HL-60 (cell line): ENCODE measurements at regions not wholly inside any gene's neighbourhood (a gene's known extent, or its start where the extent isn't known, plus 50 kb on each side); places are given as distances from the start of the nearest gene placed in this dataset.

Experiments
- CTCF ChIP-seq: IDR thresholded peaks from one replicate; pipeline ENCODE4 v1.5.1; 2011; ENCODE audit warnings: low read length, control low read depth, inconsistent platforms; ENCODE audit not compliant: insufficient read depth
- GABPA ChIP-seq: IDR thresholded peaks from 2 replicates; pipeline ENCODE4 v1.6.1; 2012; ENCODE audit warnings: low read depth
- POLR2AphosphoS5 ChIP-seq: IDR thresholded peaks from 2 replicates; pipeline ENCODE4 v1.6.1; 2012; ENCODE audit warnings: low read depth
- SPI1 ChIP-seq: IDR thresholded peaks from 2 replicates; pipeline ENCODE4 v1.6.1; 2012; ENCODE audit warnings: low read depth, mild to moderate bottlenecking, borderline replicate concordance
- TF ChIP-seq, protein P1 (sequence below): IDR thresholded peaks from 2 replicates; pipeline ENCODE4 v1.6.1; 2012; ENCODE audit warnings: low read depth; ENCODE audit not compliant: insufficient replicate concordance

- no peak for TF ChIP-seq CTCF
- TF ChIP-seq POLR2AphosphoS5 = no peak
- TF ChIP-seq SPI1 = no peak
- TF ChIP-seq, protein P1, sequence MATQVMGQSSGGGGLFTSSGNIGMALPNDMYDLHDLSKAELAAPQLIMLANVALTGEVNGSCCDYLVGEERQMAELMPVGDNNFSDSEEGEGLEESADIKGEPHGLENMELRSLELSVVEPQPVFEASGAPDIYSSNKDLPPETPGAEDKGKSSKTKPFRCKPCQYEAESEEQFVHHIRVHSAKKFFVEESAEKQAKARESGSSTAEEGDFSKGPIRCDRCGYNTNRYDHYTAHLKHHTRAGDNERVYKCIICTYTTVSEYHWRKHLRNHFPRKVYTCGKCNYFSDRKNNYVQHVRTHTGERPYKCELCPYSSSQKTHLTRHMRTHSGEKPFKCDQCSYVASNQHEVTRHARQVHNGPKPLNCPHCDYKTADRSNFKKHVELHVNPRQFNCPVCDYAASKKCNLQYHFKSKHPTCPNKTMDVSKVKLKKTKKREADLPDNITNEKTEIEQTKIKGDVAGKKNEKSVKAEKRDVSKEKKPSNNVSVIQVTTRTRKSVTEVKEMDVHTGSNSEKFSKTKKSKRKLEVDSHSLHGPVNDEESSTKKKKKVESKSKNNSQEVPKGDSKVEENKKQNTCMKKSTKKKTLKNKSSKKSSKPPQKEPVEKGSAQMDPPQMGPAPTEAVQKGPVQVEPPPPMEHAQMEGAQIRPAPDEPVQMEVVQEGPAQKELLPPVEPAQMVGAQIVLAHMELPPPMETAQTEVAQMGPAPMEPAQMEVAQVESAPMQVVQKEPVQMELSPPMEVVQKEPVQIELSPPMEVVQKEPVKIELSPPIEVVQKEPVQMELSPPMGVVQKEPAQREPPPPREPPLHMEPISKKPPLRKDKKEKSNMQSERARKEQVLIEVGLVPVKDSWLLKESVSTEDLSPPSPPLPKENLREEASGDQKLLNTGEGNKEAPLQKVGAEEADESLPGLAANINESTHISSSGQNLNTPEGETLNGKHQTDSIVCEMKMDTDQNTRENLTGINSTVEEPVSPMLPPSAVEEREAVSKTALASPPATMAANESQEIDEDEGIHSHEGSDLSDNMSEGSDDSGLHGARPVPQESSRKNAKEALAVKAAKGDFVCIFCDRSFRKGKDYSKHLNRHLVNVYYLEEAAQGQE = no peak
- no peak for TF ChIP-seq GABPA
Observed at GRCh38 chr2:19797243-19797810, 104.5 kb downstream of the TTC32 start.
